ENCODE measurements at regions not wholly inside any gene's neighbourhood (a gene's known extent, or its start where the extent isn't known, plus 50 kb on each side); places are given as distances from the start of the nearest gene placed in this dataset.

- intact Hi-C loops (cut with micrococcal nuclease): no loop called here
- POLR2A ChIA-PET (ENCODE audit: unreplicated experiment): interaction anchor here (0.6 kb wide), 1 partner anchor 21 kb away, joined by 3 read pairs; no protein-coding TSS in a partner anchor
- H3K56ac ChIP-seq (ENCODE audit: extremely low read depth, insufficient read depth, low read length): no peak overlapping the region
- H3K36me3 ChIP-seq (ENCODE audit: control insufficient read depth, insufficient read depth, low read length): no peaks in the 10 kb centered on the region
- H3K23ac ChIP-seq (ENCODE audit: low read depth, low read length): 0 out of 2 replicates have a peak overlapping the region, but pooled peaks have one; percentile 7
- no peak overlapping the region for H2AK5ac ChIP-seq (ENCODE audit: low read depth, low read length)
- no peak overlapping the region for H2AFZ ChIP-seq (replicated peaks; ENCODE audit: low read length, poor library complexity)
- H3K18ac ChIP-seq (ENCODE audit: low read depth, low read length): no peak overlapping the region
- H3K4me3 ChIP-seq (ENCODE audit: insufficient read depth, low read depth, low read length): no peak overlapping the region
- TF ChIP-seq USF2 (IDR thresholded peaks at IDR 0.05; ENCODE audit: low read depth, low read length) (no peak), RAD21 (IDR thresholded peaks at IDR 0.05; ENCODE audit: low read length) (no peak), MAZ (IDR thresholded peaks at IDR 0.05; ENCODE audit: borderline replicate concordance, low read depth, low read length) (no peak), MXI1 (IDR thresholded peaks at IDR 0.05; ENCODE audit: borderline replicate concordance, low read depth, low read length) (no peak), CHD1 (IDR thresholded peaks at IDR 0.05; ENCODE audit: low read depth, low read length) (no peak), CEBPB (IDR thresholded peaks at IDR 0.05; ENCODE audit: low read depth, low read length) (no peak), POLR2A (IDR thresholded peaks at IDR 0.05; ENCODE audit: low read depth, low read length) (no peak), ELK1 (IDR thresholded peaks at IDR 0.05; ENCODE audit: borderline replicate concordance, low read depth, low read length) (no peak), CTCF (conservative IDR thresholded peaks at IDR 0.05; ENCODE audit: low read depth, low read length) (no peak), RFX5 (IDR thresholded peaks at IDR 0.05; ENCODE audit: low read depth, low read length) (no peak), FOS (IDR thresholded peaks at IDR 0.05; ENCODE audit: low read depth, low read length) (no peak)
- no peak overlapping the region for H2AK9ac ChIP-seq (replicated peaks; ENCODE audit: low read depth, low read length, poor library complexity)
- H2BK15ac ChIP-seq (ENCODE audit: low read depth, low read length): no peak overlapping the region
- peaks cover 8% of the 10 kb centered on the region for H3K4me1 ChIP-seq (ENCODE audit: control insufficient read depth, insufficient read depth, low read length)
- H3K9ac ChIP-seq (ENCODE audit: low read depth, low read length): no peak overlapping the region
- H2BK20ac ChIP-seq (ENCODE audit: low read depth, low read length): no peak overlapping the region
- H3K27me3 ChIP-seq (ENCODE audit: control insufficient read depth, insufficient read depth, low read length): no peaks in the 10 kb centered on the region
- dilution Hi-C loops (cut with HindIII; ENCODE audit: low sequenced_read_pairs, unreplicated experiment): no loop called here
- CTCF ChIA-PET: interaction anchor here (0.9 to 1.5 kb wide), 3 partner anchors 10 to 170 kb away, joined by 3 to 7 read pairs (median 4); no protein-coding TSS in a partner anchor
- no CpG with 5 or more reads among the region's 4 CpGs for WGBS, 2 experiments (ENCODE audit: extremely low coverage in 2 of 2, insufficient read length in 1 of 2)
- DNase-seq (peak; percentile 63), ATAC-seq (ENCODE audit: low read depth) (peak; percentile 68)
- H3K9me1 ChIP-seq (ENCODE audit: insufficient read depth, low read length): peaks cover 8% of the 10 kb centered on the region
- no peaks in the 10 kb centered on the region for H4K20me1 ChIP-seq (ENCODE audit: insufficient read depth, low read length)
- in situ Hi-C loops (cut with MboI; ENCODE audit: low sequenced_read_pairs): no loop called here
- H4K5ac ChIP-seq (ENCODE audit: low read depth, low read length): no peak overlapping the region
- H3K14ac ChIP-seq (replicated peaks; ENCODE audit: low read depth, low read length): no peak overlapping the region
- H3K79me1 ChIP-seq (ENCODE audit: low read depth in 1 of 2, low read length in 2 of 2): no peaks in the 10 kb centered on the region
- H3K4me2 ChIP-seq (ENCODE audit: low read depth, low read length): no peak overlapping the region
- H4K91ac ChIP-seq (ENCODE audit: insufficient read depth, low read depth, low read length): no peak overlapping the region
- BruUV-seq (replicated peaks): no TSS peak
- no peak overlapping the region for H3K27ac ChIP-seq (ENCODE audit: insufficient read depth, low read length)
- H2BK120ac ChIP-seq (ENCODE audit: low read depth, low read length): peak overlapping the region; percentile 9; the same call in 1 of the 2 replicates
- H4K8ac ChIP-seq (ENCODE audit: low read depth in 2 of 2, low read length in 2 of 2): no peak overlapping the region
- H3K9me3 ChIP-seq (ENCODE audit: control insufficient read depth, insufficient read depth, low read length): peaks cover 8% of the 10 kb centered on the region
- H3K4ac ChIP-seq (ENCODE audit: low read depth, low read length): no peak overlapping the region
- no peak overlapping the region for H2BK5ac ChIP-seq (ENCODE audit: low read depth, low read length, poor library complexity, severe bottlenecking)
Measured at GRCh38 chr5:73388306-73388684, 60.3 kb downstream of the FOXD1 start.

Data from IMR-90 (cell line).